H9 (cell line): ENCODE measurements at regions not wholly inside any gene's neighbourhood (a gene's known extent, or its start where the extent isn't known, plus 50 kb on each side); places are given as distances from the start of the nearest gene placed in this dataset.
"Not testable (repeated sequence)": the region's sequence is repeated elsewhere in the genome, so short reads cannot be mapped to it uniquely, and the experiment has no call there.

ENCODE experiments used
- DNase-seq: peaks from one replicate; pipeline ENCODE4 v3.0.0-alpha.2; 2017
- H2AFZ ChIP-seq: one replicate; pipeline ENCODE4 v1.6.1; 2013; ENCODE audit warnings: mild to moderate bottlenecking, low read length, control low read depth, moderate library complexity
- H2AK5ac ChIP-seq: 2 replicates; pipeline ENCODE4 v1.6.1; 2013; ENCODE audit warnings: low read length, control low read depth, mixed read lengths; ENCODE audit not compliant: insufficient read length
- H2BK120ac ChIP-seq: one replicate; pipeline ENCODE4 v1.6.1; 2013; ENCODE audit warnings: low read depth, mild to moderate bottlenecking, low read length, control low read depth, inconsistent platforms; ENCODE audit not compliant: poor library complexity, severe bottlenecking
- H2BK12ac ChIP-seq: 2 replicates; pipeline ENCODE4 v1.6.1; 2013; ENCODE audit warnings: low read length, control low read depth, mixed read lengths, low read depth; ENCODE audit not compliant: insufficient read length
- H2BK15ac ChIP-seq: 2 replicates; pipeline ENCODE4 v1.6.1; 2013; ENCODE audit warnings: low read depth, low read length, control low read depth
- H2BK20ac ChIP-seq: one replicate; pipeline ENCODE4 v1.6.1; 2013; ENCODE audit warnings: low read depth, mild to moderate bottlenecking, low read length, control low read depth, inconsistent platforms; ENCODE audit not compliant: poor library complexity, severe bottlenecking
- H2BK5ac ChIP-seq: 2 replicates; pipeline ENCODE4 v1.6.1; 2013; ENCODE audit warnings: low read length, control low read depth, mixed read lengths; ENCODE audit not compliant: insufficient read length
- H3K14ac ChIP-seq: 2 replicates; pipeline ENCODE4 v1.6.1; 2013; ENCODE audit warnings: low read length, control low read depth; ENCODE audit not compliant: insufficient read depth
- H3K18ac ChIP-seq: 2 replicates; pipeline ENCODE4 v1.6.1; 2013; ENCODE audit warnings: low read depth, mild to moderate bottlenecking, mixed read lengths, low read length, control low read depth; ENCODE audit not compliant: insufficient read length
- H3K23ac ChIP-seq: 2 replicates; pipeline ENCODE4 v1.6.1; 2013; ENCODE audit warnings: low read length, control low read depth, mixed read lengths, low read depth; ENCODE audit not compliant: insufficient read length
- H3K23me2 ChIP-seq: 2 replicates; pipeline ENCODE4 v1.6.1; 2013; ENCODE audit warnings: low read depth, mild to moderate bottlenecking, mixed read lengths, low read length, control low read depth; ENCODE audit not compliant: insufficient read length, poor library complexity, severe bottlenecking
- H3K27ac ChIP-seq: 2 replicates; pipeline ENCODE4 v1.5.1; 2013; ENCODE audit warnings: low read length, control low read depth, mixed read lengths, low read depth; ENCODE audit not compliant: insufficient read length
- H3K27me3 ChIP-seq: 2 replicates; pipeline ENCODE4 v1.6.1; 2013; ENCODE audit warnings: low read length, control low read depth, inconsistent platforms; ENCODE audit not compliant: insufficient read depth
- H3K4ac ChIP-seq: 2 replicates; pipeline ENCODE4 v1.6.1; 2013; ENCODE audit warnings: low read depth, mild to moderate bottlenecking, control low read depth, inconsistent platforms, low read length, moderate library complexity
- H3K4me1 ChIP-seq: 2 replicates; pipeline ENCODE4 v1.6.1; 2013; ENCODE audit warnings: low read length, control low read depth, inconsistent platforms; ENCODE audit not compliant: insufficient read depth
- H3K4me2 ChIP-seq: 2 replicates; pipeline ENCODE4 v1.6.1; 2013; ENCODE audit warnings: low read length, control low read depth, mixed read lengths; ENCODE audit not compliant: insufficient read length, insufficient read depth
- H3K56ac ChIP-seq: 2 replicates; pipeline ENCODE4 v1.6.1; 2013; ENCODE audit warnings: low read depth, mild to moderate bottlenecking, mixed read lengths, low read length, control low read depth; ENCODE audit not compliant: insufficient read length
- H3K79me1 ChIP-seq: 2 replicates; pipeline ENCODE4 v1.6.1; 2013; ENCODE audit warnings: low read depth, mild to moderate bottlenecking, moderate library complexity, low read length, control low read depth, inconsistent platforms; ENCODE audit not compliant: insufficient read depth, poor library complexity, severe bottlenecking
- H3K79me2 ChIP-seq: 2 replicates; pipeline ENCODE4 v1.6.1; 2013; ENCODE audit warnings: low read length, control low read depth, inconsistent platforms; ENCODE audit not compliant: insufficient read depth
- H3K9ac ChIP-seq: 2 replicates; pipeline ENCODE4 v1.6.1; 2013; ENCODE audit warnings: low read length, control low read depth, mixed read lengths; ENCODE audit not compliant: insufficient read length; ENCODE audit errors: extremely low read depth
- H3K9me3 ChIP-seq: one replicate; pipeline ENCODE4 v1.6.1; 2013; ENCODE audit warnings: low read depth, low read length, inconsistent platforms; ENCODE audit not compliant: control insufficient read depth
- H3T11ph ChIP-seq: one replicate; pipeline ENCODE4 v1.6.1; 2013; ENCODE audit warnings: mild to moderate bottlenecking, low read length, control low read depth, inconsistent platforms
- H4K20me1 ChIP-seq: one replicate; pipeline ENCODE4 v1.6.1; 2013; ENCODE audit not compliant: control insufficient read depth, insufficient read length, insufficient read depth
- H4K5ac ChIP-seq: 2 replicates; pipeline ENCODE4 v1.6.1; 2013; ENCODE audit warnings: low read depth, mild to moderate bottlenecking, mixed read lengths, low read length, control low read depth; ENCODE audit not compliant: insufficient read length
- H4K8ac ChIP-seq: replicated peaks from 2 replicates; pipeline ENCODE4 v1.6.1; 2013; ENCODE audit warnings: low read length, control low read depth, mixed read lengths, low read depth; ENCODE audit not compliant: insufficient read length
- H4K91ac ChIP-seq: 2 replicates; pipeline ENCODE4 v1.6.1; 2013; ENCODE audit warnings: low read depth, mild to moderate bottlenecking, moderate library complexity, mixed read lengths, low read length, control low read depth; ENCODE audit not compliant: insufficient read length
- H3K27ac Mint-ChIP-seq, 3 experiments: 2 replicates in 2 of 3; 3 replicates in 1 of 3; pipeline ENCODE4 v1.8.0; 2020 to 2021; ENCODE audit warnings: mixed read lengths in 3 of 3, mild to moderate bottlenecking in 1 of 3, moderate library complexity in 1 of 3
- H3K27me3 Mint-ChIP-seq: 2 replicates; pipeline ENCODE4 v1.8.0; 2021; ENCODE audit warnings: low read depth, mild to moderate bottlenecking, moderate library complexity, mixed read lengths
- H3K36me3 Mint-ChIP-seq, 3 experiments: 2 replicates in 2 of 3; 3 replicates in 1 of 3; pipeline ENCODE4 v1.8.0; 2020 to 2021; ENCODE audit warnings: low read depth in 3 of 3, mixed read lengths in 3 of 3; ENCODE audit not compliant: insufficient read depth in 1 of 3
- H3K4me1 Mint-ChIP-seq, 2 experiments: 2 replicates each; pipeline ENCODE4 v1.8.0; 2020; ENCODE audit warnings: mixed read lengths in 2 of 2
- H3K4me3 Mint-ChIP-seq, 2 experiments: 2 replicates in 1 of 2; 3 replicates in 1 of 2; pipeline ENCODE4 v1.8.0; 2020 to 2021; ENCODE audit warnings: mild to moderate bottlenecking in 2 of 2, mixed read lengths in 2 of 2, moderate library complexity in 1 of 2
- H3K9me3 Mint-ChIP-seq, 2 experiments: 2 replicates in 1 of 2; 3 replicates in 1 of 2; pipeline ENCODE4 v1.8.0; 2020; ENCODE audit warnings: mild to moderate bottlenecking in 2 of 2, mixed read lengths in 2 of 2, moderate library complexity in 1 of 2
- WGBS: extraction: QIAGEN DNeasy Blood & Tissue Kit; methylation state at CpG from one replicate; pipeline ENCODE4 v1.1.7; 2013; ENCODE audit warnings: missing lambda C conversion rate, low lambda C conversion rate, mixed read lengths; ENCODE audit not compliant: insufficient read length; ENCODE audit errors: extremely low coverage; 5-methylcytosine and 5-hydroxymethylcytosine counted together

GRCh38 chr6:21282360-21282759 lies 311.2 kb upstream of the SOX4 start:
- H3K23ac ChIP-seq, H3K36me3 Mint-ChIP-seq, H3K9ac ChIP-seq, H3T11ph ChIP-seq, H3K9me3 ChIP-seq, H3K18ac ChIP-seq, H3K14ac ChIP-seq, H3K56ac ChIP-seq, H3K4me1 ChIP-seq, H3K4me3 Mint-ChIP-seq, H4K20me1 ChIP-seq, H4K5ac ChIP-seq, H3K79me1 ChIP-seq, H3K23me2 ChIP-seq, H2AK5ac ChIP-seq, H4K91ac ChIP-seq, H2BK12ac ChIP-seq, H2BK20ac ChIP-seq, H2BK15ac ChIP-seq, H3K4me2 ChIP-seq, H4K8ac ChIP-seq, H3K27me3 ChIP-seq, H3K27ac ChIP-seq, H3K27me3 Mint-ChIP-seq, H3K9me3 Mint-ChIP-seq, H3K79me2 ChIP-seq, H2BK120ac ChIP-seq, DNase-seq, H2BK5ac ChIP-seq, H2AFZ ChIP-seq, H3K4ac ChIP-seq, H3K27ac Mint-ChIP-seq: not testable (repeated sequence)
- WGBS, result no CpG with 5 or more reads among the region's 3 CpGs
- peaks cover 29 to 30% of the 10 kb centered on the region in 2 experiments for H3K4me1 Mint-ChIP-seq
